ENCODE measurements at regions not wholly inside any gene's neighbourhood (a gene's known extent, or its start where the extent isn't known, plus 50 kb on each side); places are given as distances from the start of the nearest gene placed in this dataset.

DNA sequence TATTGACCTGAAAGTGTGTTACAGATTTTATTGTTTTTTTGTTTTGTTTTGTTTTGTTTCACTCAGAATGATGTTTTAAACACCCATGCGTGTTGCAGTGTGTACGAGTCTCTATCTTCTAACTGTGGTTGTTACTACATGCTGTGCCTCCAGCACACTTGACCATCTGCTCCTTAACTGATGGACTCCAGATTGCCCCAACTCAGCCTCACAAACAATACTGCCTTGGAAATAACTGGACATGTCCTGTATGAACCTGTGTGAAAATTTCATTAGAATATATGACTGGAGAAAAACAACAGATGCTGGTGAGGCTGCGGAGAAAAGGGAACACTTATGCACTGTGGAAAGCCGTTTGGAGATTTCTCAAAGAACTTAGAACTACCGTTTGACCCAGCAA lies 68.7 kb upstream of the HAND1 start:
- Histone ChIP-seq H3K4me3 (ENCODE audit: low read depth in 1 of 3, low read length in 3 of 3) (no peak overlapping the region), H3K4me1 (ENCODE audit: control insufficient read depth in 4 of 4, insufficient read depth in 4 of 4, low read length in 3 of 4) (peaks cover 0 to 1% (median 0%) of the 10 kb centered on the region in 4 donors), H3K9me3 (ENCODE audit: control insufficient read depth in 4 of 4, low read length in 3 of 4) (no peaks in the 10 kb centered on the region), H3K27me3 (ENCODE audit: control insufficient read depth in 4 of 4, insufficient read depth in 4 of 4, low read length in 3 of 4) (peaks cover 0 to 3% (median 0%) of the 10 kb centered on the region in 4 donors), H3K9ac (ENCODE audit: low read depth in 1 of 2, low read length in 2 of 2) (no peak overlapping the region), H3K27ac (ENCODE audit: low read depth in 1 of 2, low read length in 2 of 2) (no peak overlapping the region), H3K36me3 (ENCODE audit: control insufficient read depth in 4 of 4, insufficient read depth in 3 of 4, low read depth in 1 of 4, low read length in 3 of 4) (no peaks in the 10 kb centered on the region)
- TF ChIP-seq, protein P1, sequence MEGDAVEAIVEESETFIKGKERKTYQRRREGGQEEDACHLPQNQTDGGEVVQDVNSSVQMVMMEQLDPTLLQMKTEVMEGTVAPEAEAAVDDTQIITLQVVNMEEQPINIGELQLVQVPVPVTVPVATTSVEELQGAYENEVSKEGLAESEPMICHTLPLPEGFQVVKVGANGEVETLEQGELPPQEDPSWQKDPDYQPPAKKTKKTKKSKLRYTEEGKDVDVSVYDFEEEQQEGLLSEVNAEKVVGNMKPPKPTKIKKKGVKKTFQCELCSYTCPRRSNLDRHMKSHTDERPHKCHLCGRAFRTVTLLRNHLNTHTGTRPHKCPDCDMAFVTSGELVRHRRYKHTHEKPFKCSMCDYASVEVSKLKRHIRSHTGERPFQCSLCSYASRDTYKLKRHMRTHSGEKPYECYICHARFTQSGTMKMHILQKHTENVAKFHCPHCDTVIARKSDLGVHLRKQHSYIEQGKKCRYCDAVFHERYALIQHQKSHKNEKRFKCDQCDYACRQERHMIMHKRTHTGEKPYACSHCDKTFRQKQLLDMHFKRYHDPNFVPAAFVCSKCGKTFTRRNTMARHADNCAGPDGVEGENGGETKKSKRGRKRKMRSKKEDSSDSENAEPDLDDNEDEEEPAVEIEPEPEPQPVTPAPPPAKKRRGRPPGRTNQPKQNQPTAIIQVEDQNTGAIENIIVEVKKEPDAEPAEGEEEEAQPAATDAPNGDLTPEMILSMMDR (IDR thresholded peaks at IDR 0.05; ENCODE audit: low read depth, low read length, missing input control): no peak
- TF ChIP-seq HNF4G (IDR thresholded peaks at IDR 0.05): no peak
- TF ChIP-seq, protein P2, sequence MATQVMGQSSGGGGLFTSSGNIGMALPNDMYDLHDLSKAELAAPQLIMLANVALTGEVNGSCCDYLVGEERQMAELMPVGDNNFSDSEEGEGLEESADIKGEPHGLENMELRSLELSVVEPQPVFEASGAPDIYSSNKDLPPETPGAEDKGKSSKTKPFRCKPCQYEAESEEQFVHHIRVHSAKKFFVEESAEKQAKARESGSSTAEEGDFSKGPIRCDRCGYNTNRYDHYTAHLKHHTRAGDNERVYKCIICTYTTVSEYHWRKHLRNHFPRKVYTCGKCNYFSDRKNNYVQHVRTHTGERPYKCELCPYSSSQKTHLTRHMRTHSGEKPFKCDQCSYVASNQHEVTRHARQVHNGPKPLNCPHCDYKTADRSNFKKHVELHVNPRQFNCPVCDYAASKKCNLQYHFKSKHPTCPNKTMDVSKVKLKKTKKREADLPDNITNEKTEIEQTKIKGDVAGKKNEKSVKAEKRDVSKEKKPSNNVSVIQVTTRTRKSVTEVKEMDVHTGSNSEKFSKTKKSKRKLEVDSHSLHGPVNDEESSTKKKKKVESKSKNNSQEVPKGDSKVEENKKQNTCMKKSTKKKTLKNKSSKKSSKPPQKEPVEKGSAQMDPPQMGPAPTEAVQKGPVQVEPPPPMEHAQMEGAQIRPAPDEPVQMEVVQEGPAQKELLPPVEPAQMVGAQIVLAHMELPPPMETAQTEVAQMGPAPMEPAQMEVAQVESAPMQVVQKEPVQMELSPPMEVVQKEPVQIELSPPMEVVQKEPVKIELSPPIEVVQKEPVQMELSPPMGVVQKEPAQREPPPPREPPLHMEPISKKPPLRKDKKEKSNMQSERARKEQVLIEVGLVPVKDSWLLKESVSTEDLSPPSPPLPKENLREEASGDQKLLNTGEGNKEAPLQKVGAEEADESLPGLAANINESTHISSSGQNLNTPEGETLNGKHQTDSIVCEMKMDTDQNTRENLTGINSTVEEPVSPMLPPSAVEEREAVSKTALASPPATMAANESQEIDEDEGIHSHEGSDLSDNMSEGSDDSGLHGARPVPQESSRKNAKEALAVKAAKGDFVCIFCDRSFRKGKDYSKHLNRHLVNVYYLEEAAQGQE (IDR thresholded peaks at IDR 0.05): no peak
- TF ChIP-seq FOXA1 (IDR thresholded peaks at IDR 0.05): no peak
- no peak for TF ChIP-seq RAD21 (IDR thresholded peaks at IDR 0.05)
- no peak for TF ChIP-seq HNF4A (conservative IDR thresholded peaks at IDR 0.05)
- TF ChIP-seq SP1 (IDR thresholded peaks at IDR 0.05): no peak
- DNase-seq (ENCODE audit: low spot score): no peak
- 82% methylated on average over 5 of the region's 5 CpGs for WGBS

DNA sequence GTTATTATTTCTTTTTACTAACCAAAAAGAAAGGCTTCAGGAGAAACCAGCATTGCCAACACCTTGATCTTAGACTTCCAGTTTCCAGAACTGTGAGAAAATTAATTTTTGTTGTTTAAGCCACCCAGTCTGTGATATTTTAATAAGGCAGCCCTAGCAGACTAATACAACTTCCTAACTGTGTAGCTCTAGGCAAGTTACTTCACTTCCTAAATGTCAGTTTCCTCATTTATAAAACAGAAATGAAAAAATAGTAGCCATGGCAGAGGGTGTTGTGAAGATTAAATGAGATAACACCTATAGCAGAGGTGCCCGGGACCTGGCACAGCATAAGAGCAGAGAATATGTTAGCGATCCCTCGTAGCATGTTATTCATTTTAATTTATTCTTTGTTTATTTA lies 66.6 kb upstream of the HAND1 start:
- Histone ChIP-seq H3K9ac (ENCODE audit: low read depth in 1 of 2, low read length in 2 of 2) (no peak overlapping the region), H3K27ac (ENCODE audit: low read depth in 1 of 2, low read length in 2 of 2) (no peak overlapping the region), H3K27me3 (ENCODE audit: control insufficient read depth in 4 of 4, insufficient read depth in 4 of 4, low read length in 3 of 4) (peaks cover 0 to 4% (median 0%) of the 10 kb centered on the region in 4 donors), H3K9me3 (ENCODE audit: control insufficient read depth in 4 of 4, low read length in 3 of 4) (no peaks in the 10 kb centered on the region), H3K4me1 (ENCODE audit: control insufficient read depth in 4 of 4, insufficient read depth in 4 of 4, low read length in 3 of 4) (peaks cover 0 to 1% (median 0%) of the 10 kb centered on the region in 4 donors), H3K4me3 (ENCODE audit: low read depth in 1 of 3, low read length in 3 of 3) (no peak overlapping the region), H3K36me3 (ENCODE audit: control insufficient read depth in 4 of 4, insufficient read depth in 3 of 4, low read depth in 1 of 4, low read length in 3 of 4) (no peaks in the 10 kb centered on the region)
- no peak for TF ChIP-seq RXRA (IDR thresholded peaks at IDR 0.05)
- TF ChIP-seq GABPA (IDR thresholded peaks at IDR 0.05 in 1 of 2, conservative IDR thresholded peaks at IDR 0.05 in 1 of 2): no peak
- TF ChIP-seq EGR1 (IDR thresholded peaks at IDR 0.05; ENCODE audit: low read depth in 2 of 2): no peak
- no peak for TF ChIP-seq FOXA2 (IDR thresholded peaks at IDR 0.05)
- TF ChIP-seq NR2F2 (IDR thresholded peaks at IDR 0.05): no peak
- no peak for TF ChIP-seq SP1 (IDR thresholded peaks at IDR 0.05)
- TF ChIP-seq, protein P2 (IDR thresholded peaks at IDR 0.05): no peak
- TF ChIP-seq, protein P3, sequence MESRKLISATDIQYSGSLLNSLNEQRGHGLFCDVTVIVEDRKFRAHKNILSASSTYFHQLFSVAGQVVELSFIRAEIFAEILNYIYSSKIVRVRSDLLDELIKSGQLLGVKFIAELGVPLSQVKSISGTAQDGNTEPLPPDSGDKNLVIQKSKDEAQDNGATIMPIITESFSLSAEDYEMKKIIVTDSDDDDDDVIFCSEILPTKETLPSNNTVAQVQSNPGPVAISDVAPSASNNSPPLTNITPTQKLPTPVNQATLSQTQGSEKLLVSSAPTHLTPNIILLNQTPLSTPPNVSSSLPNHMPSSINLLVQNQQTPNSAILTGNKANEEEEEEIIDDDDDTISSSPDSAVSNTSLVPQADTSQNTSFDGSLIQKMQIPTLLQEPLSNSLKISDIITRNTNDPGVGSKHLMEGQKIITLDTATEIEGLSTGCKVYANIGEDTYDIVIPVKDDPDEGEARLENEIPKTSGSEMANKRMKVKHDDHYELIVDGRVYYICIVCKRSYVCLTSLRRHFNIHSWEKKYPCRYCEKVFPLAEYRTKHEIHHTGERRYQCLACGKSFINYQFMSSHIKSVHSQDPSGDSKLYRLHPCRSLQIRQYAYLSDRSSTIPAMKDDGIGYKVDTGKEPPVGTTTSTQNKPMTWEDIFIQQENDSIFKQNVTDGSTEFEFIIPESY (IDR thresholded peaks at IDR 0.05): no peak
- no peak for TF ChIP-seq RAD21 (IDR thresholded peaks at IDR 0.05)
- TF ChIP-seq, protein P4, sequence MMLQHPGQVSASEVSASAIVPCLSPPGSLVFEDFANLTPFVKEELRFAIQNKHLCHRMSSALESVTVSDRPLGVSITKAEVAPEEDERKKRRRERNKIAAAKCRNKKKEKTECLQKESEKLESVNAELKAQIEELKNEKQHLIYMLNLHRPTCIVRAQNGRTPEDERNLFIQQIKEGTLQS (IDR thresholded peaks at IDR 0.05): no peak
- TF ChIP-seq, protein P1 (IDR thresholded peaks at IDR 0.05; ENCODE audit: low read depth, low read length, missing input control): no peak
- no peak for TF ChIP-seq TAF1 (conservative IDR thresholded peaks at IDR 0.05)
- no peak for DNase-seq (ENCODE audit: low spot score)
- WGBS: 70% methylated on average over 3 of the region's 3 CpGs

Measured in liver (tissue), 8 donors.